Body of pancreas (tissue), 4 donors: ENCODE measurements at regions not wholly inside any gene's neighbourhood (a gene's known extent, or its start where the extent isn't known, plus 50 kb on each side); places are given as distances from the start of the nearest gene placed in this dataset.

Experiments used
- ATAC-seq: fragments of 150-250 bp; one replicate; pipeline ENCODE4 v1.9.1; 2016
- DNase-seq, 4 donors: peaks; one replicate each; pipeline ENCODE4 v3.0.0-alpha.2; 2019
- H3K27ac ChIP-seq, 4 donors: fragments of 200-600 bp; sonication (generic); 1 replicate in 3 of 4; 2 replicates in 1 of 4; pipeline versions ENCODE4 v1.5.1 to v1.6.1; 2016 to 2019; ENCODE audit warnings: mild to moderate bottlenecking in 1 of 4, mixed read lengths in 1 of 4, moderate library complexity in 1 of 4
- H3K27me3 ChIP-seq, 2 donors: fragments of 200-600 bp; sonication (generic); one replicate each; pipeline ENCODE4 v1.6.0; 2016; ENCODE audit warnings: mild to moderate bottlenecking in 1 of 2
- H3K36me3 ChIP-seq, 2 donors: fragments of 200-600 bp; sonication (generic); replicated peaks in 1 of 2; 2 replicates each; pipeline ENCODE4 v1.5.1; 2016; ENCODE audit warnings: low read depth in 2 of 2; ENCODE audit not compliant: insufficient read depth in 1 of 2
- H3K4me1 ChIP-seq: fragments of 200-600 bp; sonication (generic); one replicate; pipeline ENCODE4 v1.6.0; 2016
- H3K4me3 ChIP-seq, 2 donors: fragments of 200-600 bp; sonication (generic); 1 replicate in 1 of 2; 2 replicates in 1 of 2; pipeline ENCODE4 v1.5.1; 2016 to 2019
- H3K9me3 ChIP-seq, 3 donors: fragments of 200-600 bp; sonication (generic); 1 replicate in 2 of 3; 2 replicates in 1 of 3; pipeline ENCODE4 v1.5.1; 2016
- CTCF ChIP-seq, 7 experiments: fragments of 450-650 bp in 4 of 7; fragments of 200-600 bp in 3 of 7; sonication (generic) in 3 of 7; IDR thresholded peaks; one replicate each; pipeline ENCODE4 v1.5.1; 2016 to 2019; ENCODE audit warnings: antibody characterized with exemption in 7 of 7
- POLR2A ChIP-seq, 3 donors: fragments of 450-650 bp; IDR thresholded peaks; one replicate each; pipeline ENCODE4 v1.6.1; 2016; ENCODE audit warnings: antibody characterized with exemption in 3 of 3, mild to moderate bottlenecking in 2 of 3
- WGBS, 2 donors: methylation state at CpG; one replicate each; pipeline ENCODE4 v1.1.5; 2017; 5-methylcytosine and 5-hydroxymethylcytosine counted together
- intact Hi-C: fragments of 100-400 bp; cut with DNase I; formaldehyde crosslinking; loops from one replicate; pipeline ENCODE4 v1.15.1; 2023

GRCh38 chr2:104746299-104746698 is 107.6 kb upstream of the POU3F3 start:
- Histone ChIP-seq H3K4me1 (no peaks in the 10 kb centered on the region), H3K27me3 (no peaks in the 10 kb centered on the region), H3K36me3 (no peaks in the 10 kb centered on the region), H3K4me3 (no peak overlapping the region), H3K9me3 (no peaks in the 10 kb centered on the region), H3K27ac (no peak overlapping the region)
- ATAC-seq: no peak
- intact Hi-C loops: no loop called here
- 51 to 58% methylated on average over 5 to 8 of the region's 8 CpGs for WGBS, 2 donors
- TF ChIP-seq POLR2A (IDR thresholded peaks at IDR 0.05): no peak
- no peak for DNase-seq

DNA sequence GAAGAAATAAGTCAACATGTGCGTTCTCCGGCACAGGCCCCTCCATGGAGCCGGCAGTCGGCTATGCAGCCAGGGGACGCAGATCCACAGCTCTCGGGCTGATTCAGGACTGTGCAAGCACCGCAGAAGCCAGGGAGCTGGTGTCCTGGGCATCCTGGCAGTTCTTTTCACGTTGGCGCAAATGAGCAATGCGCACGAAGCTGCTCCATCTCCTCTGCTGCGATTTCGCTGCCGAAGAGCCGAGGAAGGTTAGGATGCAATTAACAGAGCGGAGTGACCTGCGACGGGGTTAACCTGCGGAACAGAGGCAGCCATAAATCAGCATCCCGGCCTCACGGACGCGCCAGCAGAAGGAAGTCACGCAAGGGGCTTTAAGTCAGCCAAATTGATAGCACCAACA is 107.1 kb upstream of the POU3F3 start:
- no peak for ATAC-seq
- no peak for DNase-seq
- H3K36me3 ChIP-seq: no peaks in the 10 kb centered on the region
- 79 to 80% methylated on average over 24 of the region's 24 CpGs for WGBS, 2 donors
- no peak overlapping the region for H3K4me3 ChIP-seq
- no peaks in the 10 kb centered on the region for H3K9me3 ChIP-seq
- no peaks in the 10 kb centered on the region for H3K4me1 ChIP-seq
- no peaks in the 10 kb centered on the region for H3K27me3 ChIP-seq
- TF ChIP-seq POLR2A (IDR thresholded peaks at IDR 0.05): no peak
- TF ChIP-seq CTCF (IDR thresholded peaks at IDR 0.05): no peak
- intact Hi-C loops: no loop called here
- no peak overlapping the region for H3K27ac ChIP-seq

- no peaks in the 10 kb centered on the region for H3K4me1 ChIP-seq
- H3K4me3 ChIP-seq: no peak overlapping the region
- no peak overlapping the region for H3K27ac ChIP-seq
- no peak for DNase-seq
- H3K9me3 ChIP-seq: no peaks in the 10 kb centered on the region
- H3K36me3 ChIP-seq: no peaks in the 10 kb centered on the region
- H3K27me3 ChIP-seq: no peaks in the 10 kb centered on the region
- intact Hi-C loops: no loop called here
- WGBS, 2 donors: 48 to 51% methylated on average over 6 of the region's 6 CpGs
- ATAC-seq: no peak
- TF ChIP-seq CTCF (IDR thresholded peaks at IDR 0.05) (no peak), POLR2A (IDR thresholded peaks at IDR 0.05) (no peak)
Observed at GRCh38 chr2:104749856-104750460, 104.0 kb upstream of the POU3F3 start.

GRCh38 chr2:104752504-104752903 is 101.4 kb upstream of the POU3F3 start:
- intact Hi-C loops: no loop called here
- H3K27ac ChIP-seq: no peak overlapping the region
- no peaks in the 10 kb centered on the region for H3K9me3 ChIP-seq
- H3K4me3 ChIP-seq: no peak overlapping the region
- ATAC-seq (no peak), DNase-seq (no peak)
- no peaks in the 10 kb centered on the region for H3K36me3 ChIP-seq
- TF ChIP-seq POLR2A (IDR thresholded peaks at IDR 0.05) (no peak), CTCF (IDR thresholded peaks at IDR 0.05) (no peak)
- no peaks in the 10 kb centered on the region for H3K4me1 ChIP-seq
- WGBS, 2 donors: 56 to 62% methylated on average over 8 to 9 of the region's 9 CpGs
- H3K27me3 ChIP-seq: no peaks in the 10 kb centered on the region

DNA sequence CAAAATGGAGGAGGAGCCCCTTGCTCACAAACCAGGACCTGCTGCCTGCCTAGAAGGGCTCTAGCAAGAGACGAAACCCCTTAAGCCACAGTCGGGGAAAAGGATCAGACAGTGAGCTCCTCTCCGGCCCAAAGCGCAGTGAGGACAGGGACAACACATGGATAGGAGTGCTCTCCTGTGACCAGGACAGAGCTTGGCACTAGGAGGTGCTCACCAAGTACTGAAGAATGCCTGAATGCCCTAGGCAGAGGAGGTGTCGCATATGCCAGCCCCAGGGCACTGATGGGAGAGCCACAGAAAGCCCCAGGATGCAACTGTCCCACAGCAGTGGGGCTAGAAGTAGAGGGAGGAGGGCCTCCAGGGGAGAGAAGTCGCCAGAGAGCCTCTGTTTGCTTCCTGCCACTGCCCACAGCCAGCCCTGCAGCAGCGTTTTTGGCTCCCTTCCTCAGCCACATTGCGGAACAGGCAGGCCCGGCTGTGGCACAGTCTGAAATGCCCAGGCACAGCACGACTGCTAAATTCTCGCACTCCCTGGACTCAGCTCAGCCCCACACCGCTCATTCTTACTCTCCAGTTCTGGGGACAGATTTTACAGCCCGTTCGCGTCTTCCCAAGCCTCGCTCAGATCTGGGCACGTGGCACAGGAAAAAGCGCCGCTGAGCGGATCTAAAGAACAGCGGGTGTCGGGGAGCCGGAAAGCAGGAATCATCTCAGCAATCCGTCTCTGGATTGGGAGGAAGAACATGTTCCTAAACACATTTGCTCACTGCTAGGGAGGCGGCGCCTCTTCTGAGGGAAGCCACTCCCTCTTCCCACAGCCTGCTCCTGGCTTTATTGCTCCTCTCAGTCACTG is 98.7 kb upstream of the POU3F3 start:
- TF ChIP-seq CTCF (IDR thresholded peaks at IDR 0.05) (no peak), POLR2A (IDR thresholded peaks at IDR 0.05) (no peak)
- no peaks in the 10 kb centered on the region for H3K27me3 ChIP-seq
- no peaks in the 10 kb centered on the region for H3K9me3 ChIP-seq
- WGBS, 2 donors: 66 to 76% methylated on average over 23 to 26 of the region's 26 CpGs
- DNase-seq (peak in 1 of 4 donors; percentile 13), ATAC-seq (no peak)
- no peaks in the 10 kb centered on the region for H3K4me1 ChIP-seq
- H3K36me3 ChIP-seq: no peaks in the 10 kb centered on the region
- H3K4me3 ChIP-seq: no peak overlapping the region
- no peak overlapping the region for H3K27ac ChIP-seq
- intact Hi-C loops: no loop called here
